CD4-positive, CD25-positive, alpha-beta regulatory T cell (primary cell): ENCODE measurements at regions not wholly inside any gene's neighbourhood (a gene's known extent, or its start where the extent isn't known, plus 50 kb on each side); places are given as distances from the start of the nearest gene placed in this dataset.
A peak's percentile ranks its signal among the peaks of the same experiment; 100 is the strongest.

Source experiments
- ATAC-seq, 2 donors: fragments of 150-1000 bp; cut with Tn5 transposase; one replicate each; pipeline ENCODE4 v1.10.0; 2021; ENCODE audit warnings: low read depth in 2 of 2, moderate number of reproducible peaks in 2 of 2, moderate library complexity in 1 of 2
- DNase-seq, 3 donors: peaks; one replicate each; pipeline versions ENCODE4 v3.0.0 to v3.0.0-alpha.2; 2012 to 2022; ENCODE audit warnings: mixed read lengths in 1 of 3
- H3K27ac ChIP-seq: one replicate; pipeline ENCODE4 v1.7.0; 2013; ENCODE audit warnings: mild to moderate bottlenecking, low read length; ENCODE audit not compliant: insufficient read depth, poor library complexity, severe bottlenecking
- H3K27me3 ChIP-seq: one replicate; pipeline ENCODE4 v1.7.0; 2013; ENCODE audit warnings: low read length; ENCODE audit not compliant: control insufficient read depth, insufficient read depth
- H3K36me3 ChIP-seq: one replicate; pipeline ENCODE4 v1.7.0; 2013; ENCODE audit warnings: mild to moderate bottlenecking, low read length, moderate library complexity; ENCODE audit not compliant: control insufficient read depth, insufficient read depth
- H3K4me1 ChIP-seq: 2 replicates; pipeline ENCODE4 v1.7.0; 2013; ENCODE audit warnings: mild to moderate bottlenecking, low read length; ENCODE audit not compliant: insufficient read depth, control insufficient read depth, poor library complexity, severe bottlenecking
- H3K4me3 ChIP-seq: one replicate; pipeline ENCODE4 v1.7.0; 2013; ENCODE audit warnings: low read depth, mild to moderate bottlenecking, low read length, moderate library complexity
- H3K9me3 ChIP-seq, 2 experiments: 1 replicate in 1 of 2; 2 replicates in 1 of 2; pipeline ENCODE4 v1.7.0; 2013; ENCODE audit warnings: low read length in 2 of 2, mild to moderate bottlenecking in 1 of 2, moderate library complexity in 1 of 2; ENCODE audit not compliant: control insufficient read depth in 2 of 2
- H3K27ac Mint-ChIP-seq, 3 donors: one replicate each; pipeline ENCODE4 v1.8.0; 2020 to 2022; ENCODE audit warnings: mild to moderate bottlenecking in 3 of 3, mixed read lengths in 3 of 3, moderate library complexity in 2 of 3
- H3K27me3 Mint-ChIP-seq: one replicate; pipeline ENCODE4 v1.8.0; 2022; ENCODE audit warnings: mild to moderate bottlenecking, mixed read lengths
- H3K36me3 Mint-ChIP-seq: one replicate; pipeline ENCODE4 v1.8.0; 2020; ENCODE audit warnings: mixed read lengths
- H3K4me1 Mint-ChIP-seq, 4 donors: one replicate each; pipeline ENCODE4 v1.8.0; 2020 to 2022; ENCODE audit warnings: mixed read lengths in 4 of 4, mild to moderate bottlenecking in 1 of 4
- H3K4me3 Mint-ChIP-seq, 4 donors: one replicate each; pipeline ENCODE4 v1.8.0; 2020 to 2022; ENCODE audit warnings: mild to moderate bottlenecking in 4 of 4, mixed read lengths in 4 of 4, moderate library complexity in 3 of 4
- H3K9me3 Mint-ChIP-seq, 7 donors: one replicate each; pipeline ENCODE4 v1.8.0; 2020 to 2022; ENCODE audit warnings: mixed read lengths in 7 of 7, mild to moderate bottlenecking in 3 of 7, moderate library complexity in 2 of 7

- Mint-ChIP-seq H3K4me3 (peak overlapping the region in 1 of 4 donors; percentile 38), H3K4me1 (no peaks in the 10 kb centered on the region), H3K9me3 (peaks cover 2 to 13% (median 3%) of the 10 kb centered on the region in 7 donors), H3K36me3 (no peaks in the 10 kb centered on the region), H3K27me3 (no peaks in the 10 kb centered on the region), H3K27ac (no peak overlapping the region)
- ATAC-seq (no peak), DNase-seq (no peak)
- Histone ChIP-seq H3K4me3 (no peak overlapping the region), H3K36me3 (no peaks in the 10 kb centered on the region), H3K9me3 (no peaks in the 10 kb centered on the region), H3K27ac (no peak overlapping the region), H3K4me1 (no peaks in the 10 kb centered on the region), H3K27me3 (no peaks in the 10 kb centered on the region)
These were observed 585.2 kb downstream of the EFNA5 start for GRCh38 chr5:107085572-107085971.

DNA sequence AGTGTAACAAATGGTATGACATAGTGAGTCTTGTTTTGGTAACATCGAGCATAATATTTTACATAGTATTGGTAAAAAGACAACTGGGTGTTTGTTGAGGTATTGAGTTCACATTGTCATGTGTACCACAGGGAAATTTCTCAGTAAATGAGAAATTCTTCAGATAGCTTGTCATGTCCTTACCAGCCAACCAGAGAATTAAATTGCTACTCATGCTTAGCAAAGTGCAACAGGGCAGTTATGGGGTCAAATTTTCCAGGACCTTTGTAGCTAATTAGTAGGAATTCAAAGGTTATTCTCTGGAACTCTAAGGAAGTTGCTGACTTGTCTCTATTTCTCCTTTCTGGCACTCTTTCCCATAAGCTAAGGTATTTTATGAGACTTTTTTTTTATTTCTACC is 595.7 kb downstream of the EFNA5 start:
- DNase-seq (no peak), ATAC-seq (no peak)
- Mint-ChIP-seq H3K27ac (no peak overlapping the region), H3K27me3 (no peaks in the 10 kb centered on the region), H3K4me3 (no peak overlapping the region), H3K36me3 (no peaks in the 10 kb centered on the region), H3K9me3 (peaks cover 0 to 19% (median 4%) of the 10 kb centered on the region in 7 donors), H3K4me1 (no peaks in the 10 kb centered on the region)
- no peaks in the 10 kb centered on the region for H3K36me3 ChIP-seq
- no peaks in the 10 kb centered on the region for H3K27me3 ChIP-seq
- no peaks in the 10 kb centered on the region for H3K4me1 ChIP-seq
- no peak overlapping the region for H3K27ac ChIP-seq
- H3K9me3 ChIP-seq = no peaks in the 10 kb centered on the region
- no peak overlapping the region for H3K4me3 ChIP-seq

GRCh38 chr5:107072967-107073366 is 597.8 kb downstream of the EFNA5 start:
- H3K27ac ChIP-seq = no peak overlapping the region
- H3K36me3 ChIP-seq = no peaks in the 10 kb centered on the region
- Mint-ChIP-seq H3K4me3 (no peak overlapping the region), H3K36me3 (no peaks in the 10 kb centered on the region), H3K4me1 (no peaks in the 10 kb centered on the region), H3K27ac (no peak overlapping the region), H3K27me3 (no peaks in the 10 kb centered on the region), H3K9me3 (peaks cover 0 to 15% (median 3%) of the 10 kb centered on the region in 7 donors)
- no peak for DNase-seq
- no peak for ATAC-seq
- no peaks in the 10 kb centered on the region for H3K27me3 ChIP-seq
- no peaks in the 10 kb centered on the region for H3K9me3 ChIP-seq
- no peak overlapping the region for H3K4me3 ChIP-seq
- H3K4me1 ChIP-seq = no peaks in the 10 kb centered on the region

- Mint-ChIP-seq H3K9me3 (peaks cover 0 to 15% (median 3%) of the 10 kb centered on the region in 7 donors), H3K4me1 (no peaks in the 10 kb centered on the region), H3K27me3 (no peaks in the 10 kb centered on the region)
These were observed 598.3 kb downstream of the EFNA5 start for GRCh38 chr5:107072440-107072839.

DNA sequence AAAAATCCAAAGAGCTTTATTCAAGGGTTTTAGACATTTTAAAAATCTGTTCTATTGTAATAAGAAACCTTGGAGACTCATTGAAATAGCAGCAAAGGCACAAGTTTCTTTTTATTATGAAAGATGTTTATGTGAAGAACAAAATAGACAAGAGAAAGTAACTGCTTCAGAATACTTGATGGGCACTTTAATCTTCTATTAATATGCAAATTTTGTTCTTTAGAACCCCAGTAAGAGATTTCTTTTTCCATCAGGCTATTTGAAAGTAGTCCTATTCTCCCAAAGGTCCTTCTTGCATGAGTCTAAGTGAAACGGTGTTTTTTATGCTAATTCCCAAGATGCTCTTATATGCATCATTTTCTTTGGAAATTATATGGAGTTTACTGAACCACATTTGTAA is 602.0 kb downstream of the EFNA5 start:
- Histone ChIP-seq H3K27ac (no peak overlapping the region), H3K36me3 (no peaks in the 10 kb centered on the region), H3K4me1 (no peaks in the 10 kb centered on the region), H3K9me3 (no peaks in the 10 kb centered on the region), H3K4me3 (no peak overlapping the region), H3K27me3 (no peaks in the 10 kb centered on the region)
- H3K4me3 Mint-ChIP-seq = no peak overlapping the region
- H3K27me3 Mint-ChIP-seq = no peaks in the 10 kb centered on the region
- H3K9me3 Mint-ChIP-seq = peaks cover 0 to 23% (median 5%) of the 10 kb centered on the region in 7 donors
- H3K36me3 Mint-ChIP-seq = no peaks in the 10 kb centered on the region
- H3K4me1 Mint-ChIP-seq = no peaks in the 10 kb centered on the region
- DNase-seq (no peak), ATAC-seq (no peak)
- no peak overlapping the region for H3K27ac Mint-ChIP-seq

More at GRCh38 chr5:107072440-107072839, 598.3 kb downstream of the EFNA5 start:
- Histone ChIP-seq H3K27ac (no peak overlapping the region), H3K27me3 (no peaks in the 10 kb centered on the region), H3K36me3 (no peaks in the 10 kb centered on the region), H3K4me3 (no peak overlapping the region), H3K4me1 (no peaks in the 10 kb centered on the region), H3K9me3 (no peaks in the 10 kb centered on the region)
- peak overlapping the region in 1 of 3 donors; percentile 74 for H3K27ac Mint-ChIP-seq
- DNase-seq (no peak), ATAC-seq (no peak)
- no peak overlapping the region for H3K4me3 Mint-ChIP-seq
- no peaks in the 10 kb centered on the region for H3K36me3 Mint-ChIP-seq

- no peak overlapping the region for H3K4me3 ChIP-seq
- Mint-ChIP-seq H3K27ac (no peak overlapping the region), H3K4me1 (no peaks in the 10 kb centered on the region), H3K9me3 (peaks cover 0 to 22% (median 3%) of the 10 kb centered on the region in 7 donors), H3K4me3 (no peak overlapping the region), H3K36me3 (no peaks in the 10 kb centered on the region), H3K27me3 (no peaks in the 10 kb centered on the region)
- ATAC-seq (no peak), DNase-seq (no peak)
- H3K9me3 ChIP-seq = no peaks in the 10 kb centered on the region
- H3K27me3 ChIP-seq = no peaks in the 10 kb centered on the region
- H3K36me3 ChIP-seq = no peaks in the 10 kb centered on the region
- no peaks in the 10 kb centered on the region for H3K4me1 ChIP-seq
- H3K27ac ChIP-seq = no peak overlapping the region
These were observed 603.3 kb downstream of the EFNA5 start for GRCh38 chr5:107067395-107067794.

- no peak overlapping the region for H3K27ac ChIP-seq
- Mint-ChIP-seq H3K27ac (no peak overlapping the region), H3K4me1 (no peaks in the 10 kb centered on the region), H3K4me3 (no peak overlapping the region), H3K9me3 (peaks cover 0 to 30% (median 3%) of the 10 kb centered on the region in 7 donors), H3K36me3 (no peaks in the 10 kb centered on the region), H3K27me3 (no peaks in the 10 kb centered on the region)
- no peaks in the 10 kb centered on the region for H3K36me3 ChIP-seq
- H3K27me3 ChIP-seq = no peaks in the 10 kb centered on the region
- ATAC-seq (no peak), DNase-seq (no peak)
- no peaks in the 10 kb centered on the region for H3K9me3 ChIP-seq
- H3K4me1 ChIP-seq = no peaks in the 10 kb centered on the region
- no peak overlapping the region for H3K4me3 ChIP-seq
These were observed 607.2 kb downstream of the EFNA5 start for GRCh38 chr5:107063511-107063910.

- no peak overlapping the region for H3K27ac Mint-ChIP-seq
- H3K4me1 Mint-ChIP-seq = no peaks in the 10 kb centered on the region
- Histone ChIP-seq H3K4me1 (no peaks in the 10 kb centered on the region), H3K9me3 (no peaks in the 10 kb centered on the region), H3K27ac (no peak overlapping the region), H3K27me3 (no peaks in the 10 kb centered on the region), H3K36me3 (no peaks in the 10 kb centered on the region), H3K4me3 (no peak overlapping the region)
- DNase-seq (no peak), ATAC-seq (no peak)
- H3K4me3 Mint-ChIP-seq = no peak overlapping the region
- peaks cover 0 to 16% (median 3%) of the 10 kb centered on the region in 7 donors for H3K9me3 Mint-ChIP-seq
- H3K27me3 Mint-ChIP-seq = no peaks in the 10 kb centered on the region
- H3K36me3 Mint-ChIP-seq = no peaks in the 10 kb centered on the region
These were observed 611.9 kb downstream of the EFNA5 start for GRCh38 chr5:107058803-107059202.
